Retinal pigment epithelial cell (primary cell): ENCODE measurements at regions not wholly inside any gene's neighbourhood (a gene's known extent, or its start where the extent isn't known, plus 50 kb on each side); places are given as distances from the start of the nearest gene placed in this dataset.

Source experiments
- DNase-seq: peaks from one replicate; pipeline ENCODE4 v3.0.0-alpha.2; 2010; ENCODE audit warnings: low read depth
- H3K4me3 ChIP-seq: 2 replicates; pipeline ENCODE4 v1.5.1; 2011; ENCODE audit warnings: mild to moderate bottlenecking, low read length, control low read depth, moderate library complexity
- CTCF ChIP-seq: conservative IDR thresholded peaks from 2 replicates; pipeline ENCODE4 v1.5.1; 2011; ENCODE audit warnings: low read depth, low read length, control low read depth, inconsistent platforms

- no peak overlapping the region for H3K4me3 ChIP-seq
- DNase-seq = no peak
- TF ChIP-seq CTCF = no peak
Observed at GRCh38 chr6:117210279-117210678, 55.1 kb upstream of the VGLL2 start.

GRCh38 chr6:117215353-117216090 is 49.8 kb upstream of the VGLL2 start:
- H3K4me3 ChIP-seq = no peak overlapping the region
- no peak for DNase-seq
- no peak for TF ChIP-seq CTCF
